OCI-LY1 (cell line): ENCODE measurements at regions not wholly inside any gene's neighbourhood (a gene's known extent, or its start where the extent isn't known, plus 50 kb on each side); places are given as distances from the start of the nearest gene placed in this dataset.

Source experiments
- H2AFZ ChIP-seq: fragments of 200-600 bp; sonication (generic), shearing (Covaris generic); 2 replicates; pipeline ENCODE4 v1.6.0; 2014; ENCODE audit warnings: antibody characterized with exemption, mild to moderate bottlenecking, low read length
- H3F3A ChIP-seq: fragments of 200-600 bp; sonication (generic), shearing (Covaris generic); 2 replicates; pipeline ENCODE4 v1.6.0; 2014; ENCODE audit warnings: mild to moderate bottlenecking, antibody characterized with exemption, low read length, moderate library complexity; ENCODE audit not compliant: insufficient read depth
- H3K27ac ChIP-seq: fragments of 200-600 bp; sonication (generic); 2 replicates; pipeline ENCODE4 v1.5.1; 2014; ENCODE audit warnings: low read length, mixed run types, mild to moderate bottlenecking, low read depth; ENCODE audit not compliant: poor library complexity, severe bottlenecking
- H3K27me3 ChIP-seq: fragments of 200-600 bp; sonication (generic); 2 replicates; pipeline ENCODE4 v1.6.0; 2014; ENCODE audit warnings: antibody characterized with exemption, mild to moderate bottlenecking, low read length, moderate library complexity; ENCODE audit not compliant: insufficient read depth
- H3K36me3 ChIP-seq: fragments of 200-600 bp; sonication (generic); 2 replicates; pipeline ENCODE4 v1.6.1; 2014; ENCODE audit warnings: mild to moderate bottlenecking, antibody characterized with exemption, low read length, moderate library complexity, mixed read lengths; ENCODE audit not compliant: insufficient read depth
- H3K4me1 ChIP-seq: fragments of 200-600 bp; sonication (generic); 2 replicates; pipeline ENCODE4 v1.5.1; 2014; ENCODE audit warnings: mild to moderate bottlenecking, low read length, moderate library complexity; ENCODE audit not compliant: insufficient read depth, severe bottlenecking
- H3K4me2 ChIP-seq: fragments of 200-600 bp; sonication (generic), shearing (Covaris generic); 2 replicates; pipeline ENCODE4 v1.6.1; 2014; ENCODE audit warnings: low read length
- H3K4me3 ChIP-seq: fragments of 200-600 bp; sonication (generic); 2 replicates; pipeline ENCODE4 v1.5.1; 2014; ENCODE audit warnings: low read length, low read depth, mild to moderate bottlenecking, mixed read lengths; ENCODE audit not compliant: poor library complexity, severe bottlenecking
- H3K79me2 ChIP-seq: fragments of 200-600 bp; shearing (Covaris generic); 2 replicates; pipeline ENCODE4 v1.6.1; 2016; ENCODE audit warnings: mixed run types, low read length, mixed read lengths; ENCODE audit not compliant: insufficient read depth
- H3K9ac ChIP-seq: fragments of 200-600 bp; sonication (generic), shearing (Covaris generic); 2 replicates; pipeline ENCODE4 v1.6.1; 2014; ENCODE audit warnings: mild to moderate bottlenecking, low read length, mixed read lengths
- H3K9me2 ChIP-seq: fragments of 200-600 bp; sonication (generic), shearing (Covaris generic); 2 replicates; pipeline ENCODE4 v1.6.1; 2014; ENCODE audit warnings: low read depth, mild to moderate bottlenecking, low read length, mixed read lengths
- H3K9me3 ChIP-seq: fragments of 200-600 bp; shearing (Covaris generic); 2 replicates; pipeline ENCODE4 v1.6.1; 2014; ENCODE audit warnings: low read length, mixed read lengths
- H4K20me1 ChIP-seq: fragments of 200-600 bp; sonication (generic), shearing (Covaris generic); 2 replicates; pipeline ENCODE4 v1.6.0; 2016; ENCODE audit warnings: mild to moderate bottlenecking, low read length; ENCODE audit not compliant: insufficient read depth
- CTCF ChIP-seq: fragments of 200-600 bp; sonication (generic), shearing (Covaris generic); IDR thresholded peaks from 2 replicates; pipeline ENCODE4 v1.5.1; 2017; ENCODE audit warnings: mild to moderate bottlenecking, antibody characterized with exemption, low read length, moderate library complexity, mixed read lengths
- EZH2 ChIP-seq: fragments of 200-600 bp; sonication (generic), shearing (Covaris generic); IDR thresholded peaks from 2 replicates; pipeline ENCODE4 v1.8.0; 2017; ENCODE audit warnings: borderline replicate concordance, mixed run types, mild to moderate bottlenecking, antibody characterized with exemption, low read length, moderate library complexity, mixed read lengths

- Histone ChIP-seq H3K4me2 (peak overlapping the region; percentile 75; the same call in 1 of the 2 replicates), H3K9me3 (0 out of 2 replicates have a peak, but pooled peaks cover 3% of the 10 kb centered on the region), H3K79me2 (no peaks in the 10 kb centered on the region), H3K4me1 (peaks cover 48% of the 10 kb centered on the region), H3F3A (peaks cover 9% of the 10 kb centered on the region), H3K27me3 (no peaks in the 10 kb centered on the region), H4K20me1 (no peaks in the 10 kb centered on the region), H3K9ac (peak overlapping the region; percentile 73; the same call in 1 of the 2 replicates), H3K36me3 (no peaks in the 10 kb centered on the region), H3K27ac (peak overlapping the region; percentile 100), H2AFZ (no peak overlapping the region), H3K9me2 (no peaks in the 10 kb centered on the region), H3K4me3 (no peak overlapping the region)
- no peak for TF ChIP-seq EZH2
- TF ChIP-seq CTCF = no peak
Measured at GRCh38 chr10:6350609-6351008, 147.9 kb downstream of the PFKFB3 start.

DNA sequence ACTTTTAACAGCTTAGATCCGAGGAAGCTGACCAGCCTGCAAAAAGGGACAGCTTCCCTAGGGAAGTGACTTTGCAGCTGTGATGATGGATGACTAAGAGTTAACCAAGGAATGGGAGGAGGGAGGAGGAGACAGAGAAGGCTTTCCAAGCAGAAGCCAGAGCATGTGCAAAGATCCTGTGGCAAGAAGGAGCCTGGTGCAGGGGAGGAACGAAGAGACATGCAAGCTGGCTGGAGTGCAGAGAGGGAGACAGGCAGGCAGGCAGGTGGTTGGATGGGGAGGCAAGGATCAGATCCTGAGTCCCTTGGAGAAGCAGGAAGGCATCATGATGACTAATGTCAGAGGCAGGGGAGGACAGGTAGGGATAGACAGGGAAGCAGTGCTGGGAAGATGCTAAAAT lies 148.8 kb downstream of the PFKFB3 start:
- Histone ChIP-seq H3K9me3 (peaks cover 8% of the 10 kb centered on the region; the same call in 1 of the 2 replicates), H3K4me1 (peaks cover 44% of the 10 kb centered on the region), H2AFZ (no peak overlapping the region), H3K4me2 (no peak overlapping the region), H3F3A (peaks cover 9% of the 10 kb centered on the region), H4K20me1 (no peaks in the 10 kb centered on the region), H3K27ac (peak overlapping the region; percentile 100), H3K9me2 (no peaks in the 10 kb centered on the region), H3K27me3 (no peaks in the 10 kb centered on the region), H3K9ac (no peak overlapping the region), H3K79me2 (no peaks in the 10 kb centered on the region), H3K4me3 (no peak overlapping the region), H3K36me3 (no peaks in the 10 kb centered on the region)
- TF ChIP-seq EZH2 (no peak), CTCF (no peak)

- Histone ChIP-seq H3K4me3 (no peak overlapping the region), H3K9me3 (peaks cover 13% of the 10 kb centered on the region), H3F3A (peaks cover 6% of the 10 kb centered on the region), H3K9me2 (no peaks in the 10 kb centered on the region), H3K36me3 (no peaks in the 10 kb centered on the region), H3K4me2 (no peak overlapping the region), H3K9ac (no peak overlapping the region), H4K20me1 (no peaks in the 10 kb centered on the region), H3K27me3 (no peaks in the 10 kb centered on the region), H3K79me2 (no peaks in the 10 kb centered on the region), H3K4me1 (peaks cover 26% of the 10 kb centered on the region), H2AFZ (no peak overlapping the region), H3K27ac (no peak overlapping the region)
- TF ChIP-seq EZH2 = no peak
- TF ChIP-seq CTCF = no peak
Measured at GRCh38 chr10:6353526-6353925, 150.8 kb downstream of the PFKFB3 start.
